Suprapubic skin (tissue), 4 donors: ENCODE measurements at regions not wholly inside any gene's neighbourhood (a gene's known extent, or its start where the extent isn't known, plus 50 kb on each side); places are given as distances from the start of the nearest gene placed in this dataset.
"Not testable (repeated sequence)": the region's sequence is repeated elsewhere in the genome, so short reads cannot be mapped to it uniquely, and the experiment has no call there.

Experiments used
- DNase-seq, 2 donors: peaks; one replicate each; pipeline ENCODE4 v3.0.0-alpha.2; 2019; ENCODE audit warnings: low spot score in 2 of 2
- H3K27ac ChIP-seq: fragments of 200-600 bp; sonication (generic); one replicate; pipeline ENCODE4 v1.5.1; 2019
- H3K27me3 ChIP-seq: fragments of 200-600 bp; sonication (generic); one replicate; pipeline ENCODE4 v1.5.1; 2019
- H3K36me3 ChIP-seq: fragments of 200-600 bp; sonication (generic); one replicate; pipeline ENCODE4 v1.5.1; 2019
- H3K4me1 ChIP-seq: fragments of 200-600 bp; sonication (generic); one replicate; pipeline ENCODE4 v1.5.1; 2019
- H3K4me3 ChIP-seq: fragments of 200-600 bp; sonication (generic); one replicate; pipeline ENCODE4 v1.5.1; 2019; ENCODE audit warnings: mild to moderate bottlenecking
- H3K9me3 ChIP-seq: fragments of 200-600 bp; sonication (generic); one replicate; pipeline ENCODE4 v1.5.1; 2019
- EP300 ChIP-seq: sonication (generic); formaldehyde crosslinking; IDR thresholded peaks from one replicate; pipeline ENCODE4 v1.6.1; 2017; ENCODE audit warnings: antibody characterized with exemption
- POLR2A ChIP-seq, 2 donors: fragments of 450-650 bp; IDR thresholded peaks; one replicate each; pipeline ENCODE4 v1.6.1; 2017; ENCODE audit warnings: antibody characterized with exemption in 2 of 2, mild to moderate bottlenecking in 2 of 2, moderate library complexity in 2 of 2
- POLR2AphosphoS5 ChIP-seq, 3 donors: sonication (generic); formaldehyde crosslinking; IDR thresholded peaks; one replicate each; pipeline ENCODE4 v1.6.1; 2017; ENCODE audit warnings: antibody characterized with exemption in 3 of 3
- WGBS: methylation state at CpG from one replicate; pipeline ENCODE4 v1.1.5; 2018; 5-methylcytosine and 5-hydroxymethylcytosine counted together
- TF ChIP-seq, protein P1 (sequence below), 2 donors: fragments of 200-600 bp in 1 of 2; fragments of 450-650 bp in 1 of 2; sonication (generic) in 1 of 2; IDR thresholded peaks; one replicate each; pipeline ENCODE4 v1.5.1; 2016 to 2019; ENCODE audit warnings: antibody characterized with exemption in 2 of 2, mild to moderate bottlenecking in 1 of 2, moderate library complexity in 1 of 2

DNA sequence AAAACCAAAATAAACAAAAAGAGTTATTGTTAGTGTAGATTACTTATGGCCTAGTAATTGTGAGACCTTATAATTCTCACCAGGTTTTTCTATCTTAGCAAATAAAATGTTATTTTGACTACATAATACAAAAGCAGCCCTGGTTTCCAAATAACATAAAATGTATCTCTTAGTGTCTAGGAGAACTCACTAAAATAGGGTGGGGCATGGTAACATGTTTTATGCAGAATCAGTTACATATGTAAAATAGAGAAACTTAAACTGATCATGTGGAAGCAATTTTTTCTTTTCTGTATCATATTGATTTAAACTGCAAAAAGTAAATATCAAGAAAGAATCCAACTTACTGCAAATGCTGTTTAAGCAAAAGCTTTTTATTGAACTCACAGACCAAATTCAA is 431.1 kb upstream of the ALCAM start:
- DNase-seq = no peak
- Histone ChIP-seq H3K9me3 (no peaks in the 10 kb centered on the region), H3K27me3 (no peaks in the 10 kb centered on the region), H3K36me3 (no peaks in the 10 kb centered on the region), H3K27ac (no peak overlapping the region), H3K4me1 (no peaks in the 10 kb centered on the region), H3K4me3 (no peak overlapping the region)
- no peak for TF ChIP-seq POLR2AphosphoS5 (IDR thresholded peaks at IDR 0.05)
- TF ChIP-seq POLR2A (IDR thresholded peaks at IDR 0.05) = no peak
- TF ChIP-seq EP300 = no peak
- TF ChIP-seq, protein P1, sequence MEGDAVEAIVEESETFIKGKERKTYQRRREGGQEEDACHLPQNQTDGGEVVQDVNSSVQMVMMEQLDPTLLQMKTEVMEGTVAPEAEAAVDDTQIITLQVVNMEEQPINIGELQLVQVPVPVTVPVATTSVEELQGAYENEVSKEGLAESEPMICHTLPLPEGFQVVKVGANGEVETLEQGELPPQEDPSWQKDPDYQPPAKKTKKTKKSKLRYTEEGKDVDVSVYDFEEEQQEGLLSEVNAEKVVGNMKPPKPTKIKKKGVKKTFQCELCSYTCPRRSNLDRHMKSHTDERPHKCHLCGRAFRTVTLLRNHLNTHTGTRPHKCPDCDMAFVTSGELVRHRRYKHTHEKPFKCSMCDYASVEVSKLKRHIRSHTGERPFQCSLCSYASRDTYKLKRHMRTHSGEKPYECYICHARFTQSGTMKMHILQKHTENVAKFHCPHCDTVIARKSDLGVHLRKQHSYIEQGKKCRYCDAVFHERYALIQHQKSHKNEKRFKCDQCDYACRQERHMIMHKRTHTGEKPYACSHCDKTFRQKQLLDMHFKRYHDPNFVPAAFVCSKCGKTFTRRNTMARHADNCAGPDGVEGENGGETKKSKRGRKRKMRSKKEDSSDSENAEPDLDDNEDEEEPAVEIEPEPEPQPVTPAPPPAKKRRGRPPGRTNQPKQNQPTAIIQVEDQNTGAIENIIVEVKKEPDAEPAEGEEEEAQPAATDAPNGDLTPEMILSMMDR (IDR thresholded peaks at IDR 0.05) = no peak

DNA sequence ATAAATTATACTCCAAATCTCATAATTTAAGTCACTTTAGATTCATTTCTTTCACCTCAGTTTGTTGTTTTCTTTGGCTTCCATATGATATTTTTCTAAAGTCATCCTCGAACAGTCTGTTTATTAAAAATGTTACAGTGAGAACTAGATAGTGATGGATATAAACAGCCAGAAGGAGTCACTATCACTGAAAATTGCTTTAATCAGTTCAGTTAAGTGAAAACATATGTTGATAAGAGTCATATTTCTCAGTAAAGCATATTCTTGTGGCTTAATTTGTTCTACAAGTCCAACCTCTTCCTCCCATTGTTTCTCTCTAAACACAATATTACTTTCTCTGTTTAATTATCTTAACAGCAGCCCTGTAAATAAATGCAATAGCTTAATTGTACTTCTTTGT is 427.5 kb upstream of the ALCAM start:
- Histone ChIP-seq H3K4me1 (no peaks in the 10 kb centered on the region), H3K4me3 (no peak overlapping the region), H3K36me3 (no peaks in the 10 kb centered on the region), H3K9me3 (no peaks in the 10 kb centered on the region), H3K27ac (no peak overlapping the region), H3K27me3 (no peaks in the 10 kb centered on the region)
- 73% methylated on average over 1 of the region's 1 CpG for WGBS
- no peak for DNase-seq
- TF ChIP-seq, protein P1 (IDR thresholded peaks at IDR 0.05) = no peak
- TF ChIP-seq EP300 (no peak), POLR2AphosphoS5 (IDR thresholded peaks at IDR 0.05) (no peak), POLR2A (IDR thresholded peaks at IDR 0.05) (no peak)

DNA sequence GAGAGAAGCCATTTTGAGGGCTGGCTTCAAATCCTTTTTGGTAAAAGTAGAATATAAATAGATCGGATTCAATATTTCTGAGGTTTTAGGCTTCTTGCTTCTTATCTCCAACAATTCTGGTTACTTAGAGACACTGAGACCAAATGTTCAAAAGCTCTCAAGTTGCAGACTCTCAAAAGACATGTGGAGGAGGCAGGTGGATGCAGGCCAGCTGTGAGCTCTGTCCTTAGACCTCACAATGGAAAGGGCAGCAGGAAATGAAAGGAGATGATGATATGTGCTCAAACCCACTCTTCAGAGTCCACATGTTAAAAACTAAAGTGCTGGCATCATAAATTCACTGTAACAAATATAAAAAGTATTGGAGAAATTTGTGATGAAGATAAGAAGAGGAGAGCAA is 424.9 kb upstream of the ALCAM start:
- Histone ChIP-seq H3K27me3 (no peaks in the 10 kb centered on the region), H3K27ac (no peak overlapping the region), H3K4me3 (no peak overlapping the region), H3K36me3 (no peaks in the 10 kb centered on the region), H3K4me1 (no peaks in the 10 kb centered on the region), H3K9me3 (no peaks in the 10 kb centered on the region)
- 92% methylated on average over 1 of the region's 1 CpG for WGBS
- DNase-seq = no peak
- TF ChIP-seq POLR2AphosphoS5 (IDR thresholded peaks at IDR 0.05) (no peak), POLR2A (IDR thresholded peaks at IDR 0.05) (no peak), EP300 (no peak)
- TF ChIP-seq, protein P1 (IDR thresholded peaks at IDR 0.05) = no peak

DNA sequence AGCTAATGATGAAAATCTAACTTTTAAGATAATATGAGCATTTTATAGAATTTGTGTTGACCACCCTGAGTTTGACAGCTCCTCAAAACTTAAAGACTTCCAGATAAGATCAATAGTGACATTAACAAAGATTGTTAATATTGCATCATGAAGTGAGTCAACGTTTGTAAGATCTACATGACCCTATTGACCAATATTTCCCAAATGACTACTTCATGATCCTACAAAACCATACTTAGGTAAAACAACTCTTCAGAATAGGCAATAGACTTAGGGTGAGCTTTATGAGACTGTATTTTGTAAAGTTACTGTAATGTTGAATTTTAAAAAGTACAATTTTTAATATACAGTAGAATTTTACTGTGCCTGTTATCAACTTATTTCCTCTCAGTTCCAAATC is 422.7 kb upstream of the ALCAM start:
- TF ChIP-seq EP300 (no peak), POLR2A (IDR thresholded peaks at IDR 0.05) (no peak), POLR2AphosphoS5 (IDR thresholded peaks at IDR 0.05) (no peak)
- TF ChIP-seq, protein P1 (IDR thresholded peaks at IDR 0.05) = no peak
- 75% methylated on average over 1 of the region's 1 CpG for WGBS
- Histone ChIP-seq H3K27me3 (no peaks in the 10 kb centered on the region), H3K4me3 (no peak overlapping the region), H3K9me3 (no peaks in the 10 kb centered on the region), H3K27ac (no peak overlapping the region), H3K4me1 (no peaks in the 10 kb centered on the region), H3K36me3 (no peaks in the 10 kb centered on the region)
- DNase-seq = no peak

DNA sequence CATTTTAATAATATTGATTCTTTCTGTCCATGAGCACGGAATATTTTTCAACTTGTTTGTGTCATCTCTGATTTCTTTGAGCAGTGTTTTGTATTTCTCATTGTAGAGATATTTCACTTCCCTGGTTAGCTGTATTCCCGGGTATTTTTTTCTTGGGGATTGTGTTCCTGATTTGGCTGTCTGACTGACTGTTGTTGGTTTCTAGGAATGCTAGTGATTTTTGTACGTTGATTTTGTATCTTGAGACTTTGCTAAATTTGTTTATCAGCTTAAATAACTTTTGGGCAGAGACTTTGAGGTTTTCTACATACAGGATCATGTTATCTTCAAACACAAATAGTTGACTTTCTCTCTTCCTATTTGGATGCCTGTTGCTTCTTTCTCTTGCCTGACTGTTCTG is 418.8 kb upstream of the ALCAM start:
- Histone ChIP-seq H3K36me3 (no peaks in the 10 kb centered on the region), H3K4me3 (no peak overlapping the region), H3K9me3 (no peaks in the 10 kb centered on the region), H3K4me1 (no peaks in the 10 kb centered on the region), H3K27me3 (no peaks in the 10 kb centered on the region), H3K27ac (no peak overlapping the region)
- no peak for DNase-seq
- 27% methylated on average over 3 of the region's 3 CpGs for WGBS
- TF ChIP-seq POLR2AphosphoS5 (IDR thresholded peaks at IDR 0.05) = no peak
- no peak for TF ChIP-seq POLR2A (IDR thresholded peaks at IDR 0.05)
- TF ChIP-seq, protein P1 (IDR thresholded peaks at IDR 0.05) = no peak
- no peak for TF ChIP-seq EP300

DNA sequence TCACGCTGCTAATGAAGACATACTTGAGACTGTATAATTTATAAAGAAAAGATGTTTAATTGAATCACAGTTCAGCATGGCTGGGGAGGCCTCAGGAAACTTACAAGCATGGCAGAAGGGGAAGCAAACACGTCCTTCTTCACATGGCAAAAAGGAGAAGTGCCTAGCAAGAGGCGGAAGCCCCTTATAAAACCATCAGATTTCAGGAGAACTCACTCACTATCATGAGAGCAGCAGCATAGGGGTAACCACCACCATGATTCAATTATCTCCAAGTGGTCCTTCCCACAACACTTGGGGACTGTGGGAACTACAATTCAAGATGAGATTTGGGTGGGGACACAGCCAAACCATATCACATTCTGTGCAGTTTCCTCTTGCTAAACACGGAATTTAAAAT is 416.9 kb upstream of the ALCAM start:
- not testable (repeated sequence) for H3K9me3 ChIP-seq, H3K36me3 ChIP-seq, H3K4me3 ChIP-seq, DNase-seq, H3K4me1 ChIP-seq, H3K27ac ChIP-seq, H3K27me3 ChIP-seq
- 75% methylated on average over 4 of the region's 4 CpGs for WGBS
